ENCODE measurements at regions not wholly inside any gene's neighbourhood (a gene's known extent, or its start where the extent isn't known, plus 50 kb on each side); places are given as distances from the start of the nearest gene placed in this dataset.
"Not testable (repeated sequence)": the region's sequence is repeated elsewhere in the genome, so short reads cannot be mapped to it uniquely, and the experiment has no call there.

GRCh38 chr2:192655916-192656315 lies 461.2 kb upstream of the TMEFF2 start:
- no peak for DNase-seq

- DNase-seq = no peak
Observed at GRCh38 chr2:192645811-192646598, 451.3 kb upstream of the TMEFF2 start.

DNA sequence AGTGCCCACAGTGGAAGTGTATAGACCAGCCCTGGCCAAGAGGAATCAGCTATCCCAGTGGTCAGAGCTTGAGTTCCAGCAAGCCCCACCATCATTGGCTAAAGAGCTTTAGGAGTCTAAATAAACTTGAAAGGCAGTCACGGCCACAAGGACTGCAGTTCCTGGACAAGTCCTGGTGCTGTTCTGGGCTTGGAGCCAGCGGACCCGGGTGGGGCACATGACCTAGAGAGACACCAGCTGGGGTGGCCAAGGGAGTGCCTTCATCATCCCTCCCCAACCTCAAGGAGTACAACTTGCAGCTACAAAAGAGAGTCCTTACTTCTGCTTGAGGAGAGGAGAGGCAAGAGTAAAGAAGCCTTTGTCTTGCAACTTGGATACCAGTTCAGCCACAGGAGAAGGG lies 439.8 kb upstream of the TMEFF2 start:
- no peak for DNase-seq

DNA sequence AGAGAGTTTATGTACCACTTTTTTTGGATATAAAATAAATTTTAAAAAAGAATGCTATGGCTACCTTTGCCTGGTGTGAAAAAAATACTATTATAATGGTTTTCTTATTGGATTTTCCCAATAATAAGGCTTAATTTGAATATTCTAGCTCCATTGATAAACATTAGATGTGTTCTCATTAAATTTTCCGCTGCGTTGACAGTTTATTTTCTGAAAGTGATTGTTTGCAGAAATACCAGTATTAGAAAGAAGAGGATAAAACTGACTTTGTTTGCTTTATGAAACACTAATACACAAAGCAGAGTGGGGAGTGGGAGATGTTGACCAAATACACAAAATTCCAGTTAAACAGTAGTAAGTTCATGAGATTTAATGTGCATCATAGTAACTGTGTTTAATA lies 433.3 kb upstream of the TMEFF2 start:
- DNase-seq = no peak

DNA sequence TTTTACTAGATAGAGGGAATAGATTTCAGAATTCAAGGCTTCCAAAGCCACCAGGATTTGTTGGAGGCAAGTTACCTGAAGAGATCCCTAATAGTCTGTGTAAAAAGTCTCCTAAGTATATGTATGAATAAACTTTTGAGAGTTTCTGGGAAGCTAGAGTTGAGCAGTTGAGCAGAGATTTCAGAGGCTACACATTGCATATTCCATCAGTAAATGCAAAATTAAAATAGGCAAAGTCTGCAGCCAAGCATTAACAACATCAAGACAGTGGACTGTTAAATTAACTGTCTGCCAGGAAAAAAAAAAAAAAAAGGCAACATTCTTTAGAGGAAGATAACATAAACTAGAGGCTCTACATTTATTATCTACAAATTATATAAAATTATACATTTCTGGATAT lies 420.4 kb upstream of the TMEFF2 start:
- DNase-seq = no peak

GRCh38 chr2:192604295-192604694 lies 409.6 kb upstream of the TMEFF2 start:
- no peak for DNase-seq

- not testable (repeated sequence) for DNase-seq
Observed at GRCh38 chr2:192598649-192599048, 403.9 kb upstream of the TMEFF2 start.

DNA sequence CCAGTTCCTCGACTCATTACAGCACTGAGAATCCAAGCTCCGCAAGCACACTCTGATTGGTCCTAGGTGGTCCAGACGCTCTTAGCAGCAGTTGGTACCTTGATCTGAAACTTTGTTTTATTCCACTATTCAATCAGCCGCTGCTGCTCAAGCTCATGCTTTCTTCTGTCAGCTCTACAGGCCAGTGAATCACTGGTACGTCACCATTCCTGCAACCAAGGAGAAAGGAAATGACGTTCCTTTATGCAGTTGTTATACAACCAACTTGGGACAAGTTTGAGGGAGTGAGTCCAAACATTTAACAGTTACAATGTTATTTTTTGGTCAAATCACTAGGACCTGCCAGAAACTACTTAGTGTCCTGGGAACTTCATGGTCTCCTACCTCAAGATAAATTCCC lies 398.8 kb upstream of the TMEFF2 start:
- DNase-seq = no peak

DNA sequence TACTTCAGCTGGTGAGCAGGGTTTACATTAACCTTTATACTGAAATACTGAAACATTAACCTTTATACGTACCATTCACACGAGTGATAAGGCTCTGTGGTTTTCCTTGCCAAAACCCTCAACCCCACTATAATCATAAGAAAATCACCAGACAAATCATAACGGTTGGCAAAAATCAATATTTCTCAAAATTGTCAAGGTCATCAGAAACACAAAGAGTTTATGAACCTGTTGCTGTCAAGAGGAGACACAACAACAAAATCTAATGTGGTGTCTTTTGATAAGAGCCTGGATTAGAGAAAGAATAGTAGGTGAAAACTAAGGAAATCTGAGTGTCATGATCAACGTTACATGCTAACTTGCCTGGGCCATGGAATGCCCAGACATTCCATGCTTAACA lies 396.9 kb upstream of the TMEFF2 start:
- DNase-seq = no peak

DNA sequence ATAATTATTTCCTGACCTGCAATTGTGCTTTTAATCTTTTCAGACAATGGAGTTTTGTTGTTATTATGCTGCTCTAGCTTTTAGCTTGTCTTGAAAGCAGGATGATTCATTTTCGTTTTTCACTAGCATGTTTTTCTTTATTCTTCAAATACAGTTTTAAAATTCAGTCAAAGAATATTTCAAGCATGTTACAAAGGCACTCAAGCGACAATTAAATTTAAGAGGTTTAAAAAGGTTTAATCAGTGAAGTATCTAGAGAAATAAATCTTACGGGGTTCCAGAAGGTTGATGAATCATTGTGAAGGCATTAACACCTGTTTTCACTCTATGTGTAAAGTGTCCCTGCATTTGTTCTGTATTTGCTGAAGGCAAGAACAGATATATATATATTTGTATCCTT lies 390.7 kb upstream of the TMEFF2 start:
- no peak for DNase-seq

DNA sequence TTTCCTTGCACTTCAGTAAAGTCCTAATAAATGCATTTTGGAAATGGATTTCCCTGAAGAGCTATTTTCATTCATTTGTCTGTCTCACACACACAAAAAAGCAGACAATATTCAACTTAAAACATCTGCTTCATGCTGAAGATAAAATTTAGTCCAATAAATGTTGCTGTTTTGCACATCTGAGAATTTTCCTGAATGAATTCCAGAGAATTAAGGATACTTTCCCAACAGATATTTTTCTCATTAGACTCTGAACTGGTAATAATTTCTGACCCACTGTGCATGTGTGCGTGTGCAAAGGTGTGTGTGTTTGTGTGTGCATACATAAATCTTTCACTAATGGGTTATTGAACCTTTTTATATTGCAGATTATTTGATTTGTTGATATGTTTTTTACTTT lies 390.2 kb upstream of the TMEFF2 start:
- DNase-seq = no peak

- DNase-seq = no peak
Observed at GRCh38 chr2:192579965-192580700, 385.4 kb upstream of the TMEFF2 start.

GRCh38 chr2:192578780-192579179 lies 384.0 kb upstream of the TMEFF2 start:
- no peak for DNase-seq

DNA sequence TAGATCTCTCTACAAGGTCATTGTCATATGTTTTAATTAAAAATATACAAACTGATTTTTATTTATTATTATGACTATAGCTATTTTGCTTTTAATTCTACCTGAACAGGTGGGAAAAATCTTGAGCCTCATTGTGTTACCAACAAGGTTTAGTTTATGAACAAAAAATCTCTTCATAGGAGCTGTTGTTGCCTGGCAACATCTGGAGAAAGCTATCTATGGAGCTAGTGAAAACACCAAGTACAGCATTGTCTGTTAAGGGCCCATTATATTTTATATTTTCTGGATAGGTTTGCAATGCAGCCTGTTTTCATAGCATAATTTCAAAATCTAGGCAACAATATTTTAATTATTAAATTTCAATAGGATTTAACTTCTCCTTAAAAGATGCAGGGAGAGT lies 383.0 kb upstream of the TMEFF2 start:
- DNase-seq = no peak

DNA sequence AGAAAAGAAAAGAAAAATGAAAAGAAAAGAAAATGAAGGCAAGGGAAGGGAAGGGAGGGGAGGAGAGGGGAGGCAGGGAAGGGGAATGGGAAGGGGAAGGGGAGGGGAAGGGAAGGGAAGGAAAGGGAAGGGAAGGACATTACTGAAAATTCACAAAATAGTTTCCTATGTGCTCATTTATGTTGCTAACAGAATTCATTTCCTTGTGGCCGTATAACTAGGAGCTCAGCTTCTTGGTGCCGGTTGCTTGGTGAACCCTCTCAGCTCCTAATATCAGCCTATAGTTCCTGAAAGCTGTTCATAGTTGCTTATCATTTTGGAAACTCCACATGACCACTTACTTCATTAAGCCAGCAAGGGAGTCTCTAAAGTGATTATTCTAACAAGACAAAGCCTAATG lies 379.8 kb upstream of the TMEFF2 start:
- DNase-seq = no peak

GRCh38 chr2:192571636-192572035 lies 376.9 kb upstream of the TMEFF2 start:
- no peak for DNase-seq

DNA sequence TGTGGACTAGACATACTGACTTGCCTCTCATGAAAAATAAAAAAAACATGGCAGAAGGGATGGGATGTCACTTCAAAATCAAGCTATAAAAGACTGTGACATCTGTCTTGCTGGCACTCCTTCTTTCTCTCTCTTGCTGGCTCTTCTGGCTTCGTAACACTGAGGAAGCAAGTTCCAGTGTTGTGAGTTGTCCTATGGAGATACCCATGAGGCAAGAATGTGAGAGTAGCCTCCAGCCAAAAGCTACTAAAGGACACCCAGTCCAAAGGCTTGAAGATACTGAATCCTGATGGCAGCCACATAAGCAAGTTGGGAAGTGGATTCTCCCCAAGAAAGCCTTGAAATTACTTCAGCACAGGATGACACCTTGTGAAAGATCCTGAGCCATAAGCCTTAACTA lies 376.1 kb upstream of the TMEFF2 start:
- DNase-seq = no peak

DNA sequence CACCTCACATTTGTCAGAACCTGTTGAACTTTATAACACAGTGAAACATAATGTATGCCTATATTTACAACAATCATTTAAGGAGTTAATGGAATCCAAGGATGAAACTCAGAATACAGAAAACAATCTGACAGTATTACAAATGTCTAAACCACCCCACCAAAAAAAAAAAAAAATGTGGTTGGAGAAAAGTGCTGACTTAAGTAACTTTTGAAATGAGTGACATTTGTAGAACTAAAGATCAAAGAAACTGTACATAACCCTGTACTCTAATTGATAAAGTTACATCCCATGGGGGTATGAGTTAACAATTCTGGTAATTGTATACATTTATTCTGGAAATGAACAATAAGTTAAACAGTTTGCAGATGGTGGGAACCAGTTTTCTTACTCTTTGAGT lies 372.1 kb upstream of the TMEFF2 start:
- no peak for DNase-seq

DNA sequence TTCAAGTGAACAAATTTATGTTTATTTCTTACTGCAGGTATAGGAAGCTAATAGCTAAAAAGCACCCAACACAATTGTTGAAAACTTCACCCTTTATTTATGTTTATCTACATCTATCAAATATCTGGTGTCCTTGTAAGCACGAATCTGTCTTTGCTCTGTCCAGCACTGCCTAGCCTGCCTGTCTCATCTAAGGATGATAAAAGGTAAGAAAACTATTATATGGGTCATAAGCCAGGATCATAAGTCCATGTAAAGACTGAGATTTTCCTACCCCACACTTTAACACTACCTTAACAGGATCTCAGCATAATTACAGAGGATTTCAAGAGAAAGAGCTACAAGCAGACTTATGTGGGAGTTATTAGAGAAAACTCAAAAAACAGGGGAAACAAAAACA lies 365.6 kb upstream of the TMEFF2 start:
- no peak for DNase-seq

GRCh38 chr2:192559587-192559986 lies 364.9 kb upstream of the TMEFF2 start:
- DNase-seq = no peak

DNA sequence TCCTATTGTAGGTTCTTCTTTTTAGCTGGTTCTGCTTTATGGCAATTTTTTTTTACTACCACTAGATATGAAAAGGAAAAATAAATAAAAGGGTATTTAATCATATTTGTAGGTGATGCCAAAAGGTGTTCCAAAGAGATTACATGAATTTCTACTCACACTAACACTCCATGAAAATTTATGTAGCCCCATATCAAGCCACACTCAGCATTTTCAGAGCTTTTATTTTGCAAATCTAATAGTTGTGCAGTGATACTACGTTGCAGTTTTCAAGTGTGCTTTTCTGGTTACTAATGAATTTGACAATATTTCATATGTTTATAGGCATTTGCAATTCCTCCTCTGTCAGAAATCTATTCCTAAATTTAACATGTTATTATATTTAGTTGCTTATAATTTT lies 363.9 kb upstream of the TMEFF2 start:
- no peak for DNase-seq

DNA sequence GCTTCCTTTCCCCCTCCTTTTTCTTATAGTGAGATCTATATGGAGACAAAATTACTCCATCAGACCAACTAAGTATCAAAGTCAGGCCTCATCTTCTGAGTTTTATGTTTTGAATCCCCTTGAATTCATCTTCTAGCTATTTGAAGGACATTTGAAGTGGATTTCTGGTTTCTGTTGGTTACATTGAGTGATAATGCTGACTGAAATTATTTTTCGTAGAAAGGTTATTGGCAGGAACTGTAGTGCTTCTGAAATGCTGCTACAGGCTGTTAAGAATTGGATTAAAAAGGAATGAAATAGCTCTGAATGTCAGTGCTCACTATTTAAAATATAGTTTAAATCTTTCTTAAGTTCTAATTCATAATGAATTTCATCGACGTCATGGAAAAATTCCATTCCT lies 361.0 kb upstream of the TMEFF2 start:
- DNase-seq = no peak

GRCh38 chr2:192551760-192552159 lies 357.0 kb upstream of the TMEFF2 start:
- no peak for DNase-seq

DNA sequence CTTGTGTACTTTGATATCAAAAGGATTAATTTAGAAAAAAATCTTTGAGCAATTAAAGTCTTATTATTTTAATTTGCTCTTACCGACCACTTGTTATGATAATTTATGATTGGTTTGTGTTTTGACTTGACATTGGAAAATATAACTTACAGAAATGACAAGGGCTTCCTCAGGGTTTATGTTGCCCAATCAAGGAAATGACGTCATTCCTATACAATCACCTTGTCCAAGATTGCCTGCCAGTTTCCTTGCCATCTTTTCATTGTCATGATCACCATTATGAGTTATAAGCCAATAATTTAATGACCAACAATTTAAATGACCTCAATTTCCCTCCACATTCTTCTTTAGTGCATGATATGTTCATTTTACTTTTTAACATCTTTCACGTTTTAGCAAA lies 351.8 kb upstream of the TMEFF2 start:
- DNase-seq = no peak
